ENCODE measurements at regions not wholly inside any gene's neighbourhood (a gene's known extent, or its start where the extent isn't known, plus 50 kb on each side); places are given as distances from the start of the nearest gene placed in this dataset.

DNA sequence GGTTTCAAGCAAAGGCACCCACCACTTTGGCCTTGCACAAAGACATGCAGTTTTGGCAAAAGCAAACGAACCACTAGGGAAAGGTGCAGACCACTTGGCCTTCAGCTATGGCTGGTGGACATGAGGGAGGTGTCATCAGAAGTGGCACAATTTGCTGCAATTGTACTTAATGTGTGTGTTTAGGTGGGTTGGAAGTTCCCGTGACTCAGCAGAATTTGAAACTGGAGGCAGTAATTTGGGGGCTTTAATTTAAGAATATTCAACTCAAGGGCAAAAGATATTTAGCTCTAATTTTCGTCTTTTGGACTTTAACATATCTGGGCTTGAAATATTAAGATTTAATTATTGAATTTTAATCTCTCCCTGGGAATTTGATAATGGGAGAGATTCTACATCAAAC is 115.6 kb upstream of the NOCT start:
- no peaks in the 10 kb centered on the region for H3K9me3 Mint-ChIP-seq (ENCODE audit: unreplicated experiment)
- H3K27me3 Mint-ChIP-seq (ENCODE audit: unreplicated experiment), result no peaks in the 10 kb centered on the region
- H3K4me3 Mint-ChIP-seq (ENCODE audit: unreplicated experiment), result no peak overlapping the region
- no peak for DNase-seq (ENCODE audit: low spot score)
- no peaks in the 10 kb centered on the region for H3K4me1 Mint-ChIP-seq (ENCODE audit: unreplicated experiment)
- no peak overlapping the region for H3K27ac Mint-ChIP-seq (ENCODE audit: unreplicated experiment)
- H3K36me3 Mint-ChIP-seq (ENCODE audit: low read depth, unreplicated experiment), result no peaks in the 10 kb centered on the region
- TF ChIP-seq, protein P1, sequence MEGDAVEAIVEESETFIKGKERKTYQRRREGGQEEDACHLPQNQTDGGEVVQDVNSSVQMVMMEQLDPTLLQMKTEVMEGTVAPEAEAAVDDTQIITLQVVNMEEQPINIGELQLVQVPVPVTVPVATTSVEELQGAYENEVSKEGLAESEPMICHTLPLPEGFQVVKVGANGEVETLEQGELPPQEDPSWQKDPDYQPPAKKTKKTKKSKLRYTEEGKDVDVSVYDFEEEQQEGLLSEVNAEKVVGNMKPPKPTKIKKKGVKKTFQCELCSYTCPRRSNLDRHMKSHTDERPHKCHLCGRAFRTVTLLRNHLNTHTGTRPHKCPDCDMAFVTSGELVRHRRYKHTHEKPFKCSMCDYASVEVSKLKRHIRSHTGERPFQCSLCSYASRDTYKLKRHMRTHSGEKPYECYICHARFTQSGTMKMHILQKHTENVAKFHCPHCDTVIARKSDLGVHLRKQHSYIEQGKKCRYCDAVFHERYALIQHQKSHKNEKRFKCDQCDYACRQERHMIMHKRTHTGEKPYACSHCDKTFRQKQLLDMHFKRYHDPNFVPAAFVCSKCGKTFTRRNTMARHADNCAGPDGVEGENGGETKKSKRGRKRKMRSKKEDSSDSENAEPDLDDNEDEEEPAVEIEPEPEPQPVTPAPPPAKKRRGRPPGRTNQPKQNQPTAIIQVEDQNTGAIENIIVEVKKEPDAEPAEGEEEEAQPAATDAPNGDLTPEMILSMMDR (IDR thresholded peaks at IDR 0.05; ENCODE audit: unreplicated experiment), result no peak

DNA sequence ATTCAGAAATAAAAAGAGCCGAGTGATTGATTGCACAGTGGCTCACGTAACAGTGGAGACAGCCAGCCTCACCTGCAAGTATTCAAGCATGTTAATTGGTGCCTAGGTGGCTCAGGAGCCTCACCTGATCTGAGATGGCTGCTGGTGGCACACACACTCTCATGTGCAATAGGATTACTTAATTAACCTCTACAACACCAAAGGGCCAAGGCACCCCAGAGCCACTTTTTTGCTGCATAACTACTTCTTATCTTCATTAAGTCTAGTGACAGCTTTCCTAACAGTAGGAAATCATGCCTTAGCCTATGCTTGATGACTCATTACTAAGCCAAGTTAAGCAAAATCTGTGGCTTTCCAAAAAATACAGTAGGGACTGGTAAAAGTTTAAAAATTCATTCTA is 117.3 kb upstream of the NOCT start:
- Mint-ChIP-seq H3K27me3 (ENCODE audit: unreplicated experiment) (no peaks in the 10 kb centered on the region), H3K36me3 (ENCODE audit: low read depth, unreplicated experiment) (no peaks in the 10 kb centered on the region), H3K4me3 (ENCODE audit: unreplicated experiment) (no peak overlapping the region), H3K27ac (ENCODE audit: unreplicated experiment) (no peak overlapping the region), H3K9me3 (ENCODE audit: unreplicated experiment) (no peaks in the 10 kb centered on the region), H3K4me1 (ENCODE audit: unreplicated experiment) (no peaks in the 10 kb centered on the region)
- no peak for DNase-seq (ENCODE audit: low spot score)
- TF ChIP-seq, protein P1 (IDR thresholded peaks at IDR 0.05; ENCODE audit: unreplicated experiment), result no peak

DNA sequence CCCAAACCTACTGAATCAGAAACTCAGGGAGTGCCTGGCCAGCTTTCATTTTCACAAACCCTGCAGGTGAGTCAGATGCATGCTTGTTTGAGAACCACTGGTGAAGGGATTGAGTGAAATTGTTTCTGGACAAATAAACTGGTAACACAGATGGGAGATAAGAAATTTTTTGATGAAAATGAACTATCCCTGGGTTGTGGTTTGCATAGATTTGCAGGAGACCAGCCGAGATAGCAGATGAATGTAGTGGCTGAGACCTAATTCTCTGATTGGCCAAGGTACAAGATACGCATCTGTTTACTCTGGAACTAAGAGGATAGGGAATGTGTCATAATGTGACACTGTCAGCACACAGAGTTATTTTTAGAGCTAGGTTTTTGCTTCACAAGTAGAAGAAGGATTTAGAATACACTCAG is 117.8 kb upstream of the NOCT start:
- Mint-ChIP-seq H3K4me3 (ENCODE audit: unreplicated experiment) (no peak overlapping the region), H3K27me3 (ENCODE audit: unreplicated experiment) (no peaks in the 10 kb centered on the region), H3K4me1 (ENCODE audit: unreplicated experiment) (no peaks in the 10 kb centered on the region), H3K27ac (ENCODE audit: unreplicated experiment) (no peak overlapping the region), H3K9me3 (ENCODE audit: unreplicated experiment) (no peaks in the 10 kb centered on the region), H3K36me3 (ENCODE audit: low read depth, unreplicated experiment) (no peaks in the 10 kb centered on the region)
- no peak for DNase-seq (ENCODE audit: low spot score)
- TF ChIP-seq, protein P1 (IDR thresholded peaks at IDR 0.05; ENCODE audit: unreplicated experiment), result no peak

DNA sequence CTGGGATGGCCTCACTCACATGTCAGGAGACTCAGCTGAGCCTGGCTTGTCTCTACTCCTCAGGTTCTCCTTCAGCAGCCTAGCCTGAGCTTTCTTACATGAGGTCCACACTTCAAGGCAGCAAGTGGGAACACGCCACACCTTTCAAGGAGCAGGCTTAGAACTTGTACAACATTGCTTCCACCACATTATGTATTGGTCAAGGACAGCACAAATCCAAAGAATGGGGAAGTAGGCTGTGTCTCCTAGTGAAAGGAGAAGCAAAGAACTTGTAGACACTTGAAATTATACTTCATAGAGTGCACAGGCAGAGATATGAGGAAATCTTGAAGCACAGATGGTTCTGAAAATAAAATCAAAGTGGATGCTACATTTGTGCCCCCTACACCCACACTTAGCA is 120.9 kb upstream of the NOCT start:
- no peak for DNase-seq (ENCODE audit: low spot score)
- no peaks in the 10 kb centered on the region for H3K27me3 Mint-ChIP-seq (ENCODE audit: unreplicated experiment)
- H3K4me3 Mint-ChIP-seq (ENCODE audit: unreplicated experiment), result no peak overlapping the region
- H3K4me1 Mint-ChIP-seq (ENCODE audit: unreplicated experiment), result peaks cover 2% of the 10 kb centered on the region
- TF ChIP-seq, protein P1 (IDR thresholded peaks at IDR 0.05; ENCODE audit: unreplicated experiment), result no peak
- no peaks in the 10 kb centered on the region for H3K9me3 Mint-ChIP-seq (ENCODE audit: unreplicated experiment)
- no peaks in the 10 kb centered on the region for H3K36me3 Mint-ChIP-seq (ENCODE audit: low read depth, unreplicated experiment)
- H3K27ac Mint-ChIP-seq (ENCODE audit: unreplicated experiment), result no peak overlapping the region

DNA sequence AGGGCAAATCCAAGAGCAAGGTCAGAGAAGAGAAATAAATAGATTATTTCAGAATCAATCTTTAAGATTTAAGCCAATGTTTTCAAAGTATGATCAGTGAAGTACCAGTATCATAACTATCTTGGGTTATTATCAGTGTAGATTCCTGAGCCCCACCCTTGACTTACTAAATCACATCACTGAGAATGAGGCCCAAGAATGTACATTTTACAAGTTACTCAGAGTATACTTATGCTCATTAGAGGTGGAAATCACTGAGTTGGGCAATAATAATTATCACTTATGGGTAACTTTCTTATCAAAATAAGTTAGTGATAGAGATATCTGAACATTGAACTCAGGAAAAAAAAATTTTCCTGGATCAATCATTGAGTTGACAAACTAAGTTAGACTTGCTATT is 121.6 kb upstream of the NOCT start:
- H3K9me3 Mint-ChIP-seq (ENCODE audit: unreplicated experiment), result no peaks in the 10 kb centered on the region
- H3K4me3 Mint-ChIP-seq (ENCODE audit: unreplicated experiment), result no peak overlapping the region
- no peaks in the 10 kb centered on the region for H3K36me3 Mint-ChIP-seq (ENCODE audit: low read depth, unreplicated experiment)
- no peak overlapping the region for H3K27ac Mint-ChIP-seq (ENCODE audit: unreplicated experiment)
- H3K4me1 Mint-ChIP-seq (ENCODE audit: unreplicated experiment), result peaks cover 5% of the 10 kb centered on the region
- DNase-seq (ENCODE audit: low spot score), result no peak
- no peaks in the 10 kb centered on the region for H3K27me3 Mint-ChIP-seq (ENCODE audit: unreplicated experiment)
- TF ChIP-seq, protein P1 (IDR thresholded peaks at IDR 0.05; ENCODE audit: unreplicated experiment), result no peak

All from endothelial cell (in vitro differentiated cells).